Panc1 (cell line): ENCODE measurements at regions not wholly inside any gene's neighbourhood (a gene's known extent, or its start where the extent isn't known, plus 50 kb on each side); places are given as distances from the start of the nearest gene placed in this dataset.

Source experiments
- CTCF ChIP-seq: fragments of 450-650 bp; IDR thresholded peaks from 2 replicates; pipeline ENCODE4 v1.5.1; 2017; ENCODE audit warnings: mild to moderate bottlenecking
- POLR2AphosphoS5 ChIP-seq: IDR thresholded peaks from 2 replicates; pipeline ENCODE4 v1.6.1; 2012; ENCODE audit warnings: mild to moderate bottlenecking, low read depth, low read length, moderate library complexity

DNA sequence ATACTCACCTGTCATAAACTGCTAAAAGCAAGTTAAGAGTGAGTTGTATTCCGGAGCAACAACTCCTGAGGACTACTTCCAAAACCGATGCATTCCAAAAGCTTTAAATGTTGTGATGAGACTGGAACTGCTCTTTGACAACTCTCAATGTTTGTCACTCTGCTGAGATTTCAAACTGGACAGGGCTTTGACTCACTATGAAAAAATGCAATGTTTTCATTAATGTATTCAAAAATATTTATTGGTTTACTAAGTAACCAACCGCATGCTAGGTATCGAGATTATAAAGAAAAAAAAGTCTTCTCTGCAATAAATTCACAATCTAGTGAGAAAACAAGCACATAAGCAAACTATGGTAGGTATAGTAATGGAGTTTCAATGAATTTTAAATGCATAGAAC, 107.9 kb upstream of the GNAI1 start:
- TF ChIP-seq POLR2AphosphoS5, result no peak
- no peak for TF ChIP-seq CTCF
